PC-3 (cell line): ENCODE measurements at regions not wholly inside any gene's neighbourhood (a gene's known extent, or its start where the extent isn't known, plus 50 kb on each side); places are given as distances from the start of the nearest gene placed in this dataset.

Experiments used
- CTCF ChIP-seq: fragments of 300-600 bp; sonication (generic); conservative IDR thresholded peaks from 2 replicates; pipeline ENCODE4 v1.5.1; 2017; ENCODE audit warnings: antibody characterized with exemption, low read depth, mild to moderate bottlenecking, low read length
- EZH2phosphoT487 ChIP-seq: fragments of 300-600 bp; sonication (generic); IDR thresholded peaks from 2 replicates; pipeline ENCODE4 v1.6.1; 2018; ENCODE audit warnings: mild to moderate bottlenecking, antibody characterized with exemption, low read length, borderline replicate concordance

- no peak for TF ChIP-seq CTCF
- no peak for TF ChIP-seq EZH2phosphoT487
Measured at GRCh38 chr2:121904656-121905055, 149.2 kb downstream of the TSN start.
